ENCODE measurements at regions not wholly inside any gene's neighbourhood (a gene's known extent, or its start where the extent isn't known, plus 50 kb on each side); places are given as distances from the start of the nearest gene placed in this dataset.

GRCh38 chrX:39819921-39820849 lies 277.6 kb downstream of the BCOR start:
- no peak for DNase-seq

- peak in 1 of 2 donors; percentile 6 for DNase-seq
Observed at GRCh38 chrX:39820938-39821708, 276.6 kb downstream of the BCOR start.

DNA sequence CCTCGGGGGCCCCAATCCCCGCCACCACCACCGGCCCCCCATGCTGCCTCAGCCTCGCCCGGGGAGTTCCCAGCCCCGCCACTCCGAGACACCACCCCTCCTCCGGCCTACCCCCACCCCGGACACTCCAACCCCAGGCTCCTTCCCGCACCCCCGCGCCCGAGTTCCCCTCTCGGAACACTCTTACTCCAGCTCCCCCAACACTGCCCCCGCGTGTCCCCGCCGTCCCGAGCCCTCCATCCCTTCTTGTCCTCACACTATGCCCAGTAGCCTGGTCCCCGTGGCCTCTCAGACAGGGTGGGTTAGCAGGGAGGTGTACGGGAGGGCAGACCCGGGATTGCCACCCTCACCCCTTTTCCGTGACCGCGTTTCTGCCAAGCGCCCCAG lies 276.1 kb downstream of the BCOR start:
- no peak for DNase-seq

DNA sequence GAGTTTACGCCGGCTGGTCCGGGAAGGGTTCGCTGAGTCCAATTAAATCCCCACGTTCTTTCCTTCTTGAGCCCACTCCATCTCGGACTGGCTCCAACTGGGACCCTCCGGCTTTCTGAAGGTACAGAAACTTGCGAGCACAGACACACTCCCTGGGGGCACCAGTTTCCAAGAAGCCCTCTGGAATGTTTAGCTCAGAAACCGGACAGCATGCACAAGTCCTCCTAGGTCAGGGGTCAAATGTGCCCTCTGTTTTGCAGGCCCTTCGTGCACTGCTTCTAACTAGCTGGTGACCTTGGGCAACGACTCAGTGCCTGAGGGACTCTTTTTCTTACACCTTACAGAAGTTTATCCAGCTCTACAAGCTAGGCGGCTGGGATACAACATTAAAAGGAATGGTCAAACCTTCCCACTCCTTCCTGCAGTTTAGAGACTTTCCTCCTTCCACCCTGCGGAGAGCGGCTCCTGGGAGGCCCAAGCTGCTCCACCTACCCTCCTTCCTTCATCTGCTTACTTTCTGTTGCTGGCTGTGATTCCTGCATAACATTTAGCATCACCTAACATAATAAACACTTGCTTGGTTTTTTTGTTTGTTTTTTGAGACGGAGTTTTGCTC lies 275.5 kb downstream of the BCOR start:
- DNase-seq: no peak

DNA sequence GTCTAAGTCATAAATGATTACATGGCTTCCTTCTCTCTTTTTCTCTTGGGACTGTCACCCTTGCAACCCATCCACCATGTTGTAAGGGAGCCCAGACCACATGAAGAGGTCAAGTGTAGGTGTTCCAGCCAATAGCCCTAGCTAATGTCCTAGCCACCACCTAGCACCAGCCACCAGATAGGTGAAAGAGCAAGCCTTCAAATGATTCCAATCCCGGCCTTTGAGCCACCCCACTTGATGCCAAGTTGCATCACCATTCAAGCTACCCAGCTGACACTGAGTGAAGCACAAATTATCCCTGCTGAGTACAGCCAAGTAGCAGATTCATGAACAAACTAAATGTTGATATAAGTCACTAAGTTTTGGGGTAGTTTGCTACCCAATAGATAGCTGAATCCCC lies 274.3 kb downstream of the BCOR start:
- no peak for DNase-seq

DNA sequence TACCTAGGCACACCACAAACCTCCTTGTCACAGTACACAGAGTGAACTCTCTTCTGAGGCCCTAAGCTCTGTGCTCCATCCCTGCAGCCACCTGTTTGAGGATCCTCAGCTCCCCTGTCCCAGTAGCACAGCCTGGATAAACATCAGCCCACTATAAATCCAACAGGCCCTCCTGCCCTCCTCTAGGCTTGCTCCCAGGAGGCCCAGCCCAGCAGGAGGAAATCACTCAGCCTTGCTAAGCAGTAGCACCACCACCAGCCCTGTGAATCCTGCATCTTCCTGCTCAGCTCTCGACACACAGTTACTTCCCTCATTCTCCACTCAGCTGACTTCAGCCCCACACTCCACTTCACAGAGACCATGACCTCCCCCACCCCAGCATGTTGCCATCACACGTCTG lies 273.9 kb downstream of the BCOR start:
- DNase-seq: no peak

- no peak for DNase-seq
Observed at GRCh38 chrX:39826813-39827543, 270.8 kb downstream of the BCOR start.

GRCh38 chrX:39827951-39828350 lies 269.8 kb downstream of the BCOR start:
- DNase-seq: peak in 1 of 2 donors; percentile 66

- DNase-seq: no peak
Observed at GRCh38 chrX:39828971-39829370, 268.8 kb downstream of the BCOR start.

- no peak for DNase-seq
Observed at GRCh38 chrX:39829965-39830364, 267.8 kb downstream of the BCOR start.

GRCh38 chrX:39830414-39830813 lies 267.3 kb downstream of the BCOR start:
- no peak for DNase-seq

DNA sequence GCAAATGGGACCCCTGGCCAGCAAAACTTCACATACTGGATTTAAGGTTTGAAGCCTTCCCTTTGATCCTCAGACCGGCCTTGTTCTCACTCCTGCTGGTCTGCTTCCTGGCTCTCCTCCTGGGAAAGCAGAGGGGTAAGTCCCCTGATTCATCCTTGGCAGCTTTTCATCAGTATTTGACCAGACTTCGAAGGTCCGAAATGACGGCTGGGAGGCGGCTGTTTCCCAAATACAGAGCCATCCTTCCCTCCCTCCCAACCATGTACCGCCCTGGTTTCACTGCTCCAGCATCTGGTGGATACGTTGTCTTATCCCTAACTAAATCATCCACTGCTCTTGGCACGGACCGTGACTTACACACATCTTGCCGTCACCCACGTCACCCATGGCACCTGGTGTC lies 265.5 kb downstream of the BCOR start:
- DNase-seq: no peak

DNA sequence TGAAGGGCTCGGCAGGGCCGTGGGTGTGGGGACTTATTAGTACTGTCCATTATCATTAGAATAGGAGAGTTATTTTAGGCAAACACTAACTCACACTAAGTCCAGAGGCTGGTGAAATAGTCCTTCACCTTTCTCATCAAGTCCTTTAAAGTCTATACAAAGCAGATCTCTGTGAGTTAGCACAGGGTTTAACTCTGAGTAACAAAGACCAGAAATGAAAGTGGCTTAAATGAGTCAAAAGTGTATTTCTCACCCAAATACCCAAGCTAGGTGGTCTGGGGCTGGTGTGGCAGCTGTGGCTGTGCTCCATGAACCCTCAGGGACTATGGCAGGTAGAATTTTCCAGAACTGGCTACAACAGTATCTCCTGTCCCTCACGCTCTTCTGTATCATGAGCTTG lies 263.2 kb downstream of the BCOR start:
- DNase-seq: no peak

GRCh38 chrX:39835241-39835640 lies 262.5 kb downstream of the BCOR start:
- DNase-seq: no peak

GRCh38 chrX:39835776-39836175 lies 262.0 kb downstream of the BCOR start:
- DNase-seq: no peak

DNA sequence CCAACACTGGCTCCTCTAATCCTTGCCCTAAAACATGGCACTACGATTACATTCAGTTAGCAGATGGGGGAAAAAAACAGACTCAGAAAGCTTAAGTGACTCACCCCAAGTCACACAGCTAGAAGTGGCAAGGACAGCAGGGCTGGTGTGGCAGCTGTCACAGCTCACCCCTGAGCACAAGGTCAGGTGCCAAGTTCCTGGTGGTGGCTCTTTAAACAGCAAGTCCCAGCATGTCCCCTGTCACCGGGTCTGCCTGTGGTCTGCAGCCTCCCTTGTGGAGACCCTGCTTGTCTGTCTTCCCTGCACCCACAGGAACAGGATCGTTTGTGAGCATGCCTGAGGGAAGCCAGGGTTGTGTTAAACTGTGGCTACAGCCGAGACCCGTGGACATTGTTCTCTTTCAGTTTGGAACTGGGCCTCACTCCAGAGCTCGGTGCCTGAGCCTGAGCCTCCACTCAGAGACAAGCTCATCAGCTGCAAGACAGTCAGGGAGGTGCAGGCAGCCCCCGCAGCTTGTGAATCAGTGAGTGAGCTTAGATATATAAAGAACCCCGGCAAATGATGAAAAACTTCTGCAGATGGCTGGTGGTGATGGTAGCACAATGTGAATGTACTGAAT lies 260.8 kb downstream of the BCOR start:
- DNase-seq: no peak

DNA sequence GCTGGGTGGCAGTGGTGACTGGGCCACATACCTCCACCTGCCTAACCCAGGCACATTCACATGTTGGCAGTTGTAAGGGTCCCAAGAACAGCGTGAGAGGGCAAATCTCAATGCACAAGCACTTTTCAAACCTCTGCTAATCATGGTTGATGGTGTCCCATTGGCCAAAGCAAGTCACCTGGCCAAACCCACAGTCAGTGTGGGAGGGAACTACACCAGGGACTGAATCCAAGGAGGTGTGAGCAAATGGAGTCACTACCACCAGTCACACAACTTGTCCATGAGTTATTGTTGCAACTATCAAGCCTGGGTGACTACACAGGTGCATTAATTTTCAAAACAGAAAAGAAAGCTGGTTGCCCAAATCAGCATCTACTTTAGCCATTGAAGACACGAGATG lies 260.1 kb downstream of the BCOR start:
- no peak for DNase-seq

DNA sequence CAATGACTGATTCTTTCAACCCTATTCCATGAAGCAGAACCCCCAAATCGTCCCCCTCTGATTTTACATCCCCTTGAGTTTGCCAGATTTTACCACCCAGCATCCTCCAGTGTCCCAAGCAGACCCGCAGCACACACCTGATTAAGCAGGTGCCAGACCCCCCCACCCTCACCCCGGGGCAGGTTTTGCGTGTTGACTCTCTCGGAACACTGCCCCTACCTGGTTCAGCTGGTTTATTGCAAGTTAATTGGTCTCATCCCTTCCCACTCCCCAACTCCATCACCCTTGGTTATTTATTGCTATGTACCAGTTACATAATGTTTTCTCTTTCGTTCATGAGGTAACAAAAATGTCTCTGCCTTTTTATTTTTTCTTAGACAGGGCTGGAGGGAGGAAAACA lies 258.4 kb downstream of the BCOR start:
- DNase-seq: no peak

GRCh38 chrX:39840133-39840532 lies 257.6 kb downstream of the BCOR start:
- no peak for DNase-seq

GRCh38 chrX:39840581-39841093 lies 257.1 kb downstream of the BCOR start:
- DNase-seq: no peak

DNA sequence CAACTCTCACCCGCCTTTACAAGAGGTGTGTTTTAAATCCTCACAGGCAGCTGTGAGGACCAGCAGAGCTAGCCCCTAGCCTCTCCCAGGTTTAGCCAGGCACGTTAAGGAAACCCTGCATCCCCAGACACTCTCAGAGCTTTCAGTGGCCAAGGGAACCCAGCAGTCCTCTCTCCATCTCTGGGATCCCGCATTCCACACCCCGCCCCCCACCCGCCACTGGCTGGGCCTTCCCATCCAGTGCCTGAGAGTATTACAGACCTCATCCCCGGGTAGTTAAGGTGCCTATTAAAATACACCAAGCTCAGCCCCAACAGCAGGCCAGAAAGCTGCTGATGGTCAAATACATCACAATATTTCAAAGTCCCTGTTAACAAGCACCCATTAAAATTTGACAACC lies 256.2 kb downstream of the BCOR start:
- DNase-seq: no peak

DNA sequence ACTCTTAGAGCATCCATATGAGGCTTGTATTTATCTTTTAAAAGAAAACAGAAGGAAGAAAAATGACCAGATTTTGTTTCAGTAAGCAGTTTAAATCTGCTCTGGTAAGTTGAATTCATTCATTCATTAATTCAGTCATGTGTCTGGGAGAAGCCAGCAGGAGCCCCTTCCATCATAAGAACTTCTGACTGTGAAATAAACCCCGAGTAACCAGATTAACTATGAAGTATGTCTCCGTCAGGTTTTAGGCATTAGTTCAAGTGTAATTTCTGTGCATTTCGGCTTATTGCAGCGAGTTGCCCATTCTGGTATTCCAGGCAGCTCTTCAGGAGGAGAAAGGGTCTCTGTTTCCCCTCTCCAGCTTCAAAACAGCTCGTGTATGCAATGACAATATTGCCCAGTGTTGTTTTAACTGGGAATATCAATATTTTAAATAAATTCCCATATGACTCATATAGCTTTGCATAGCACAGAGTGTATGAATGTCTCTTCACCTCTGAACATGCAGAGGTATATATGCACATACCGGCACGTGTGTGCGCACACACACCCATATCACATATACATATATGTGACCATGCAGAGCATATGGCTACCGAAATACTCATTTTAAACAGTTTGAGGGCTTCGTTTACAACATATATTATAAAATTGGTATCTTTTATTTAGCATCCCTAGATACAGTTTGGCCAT lies 255.3 kb downstream of the BCOR start:
- no peak for DNase-seq

Measured in CD4-positive, alpha-beta T cell treated with Interleukin-1 beta for 1 hour (primary cell).